ENCODE measurements at regions not wholly inside any gene's neighbourhood (a gene's known extent, or its start where the extent isn't known, plus 50 kb on each side); places are given as distances from the start of the nearest gene placed in this dataset.
"Not testable (repeated sequence)": the region's sequence is repeated elsewhere in the genome, so short reads cannot be mapped to it uniquely, and the experiment has no call there.

GRCh38 chr9:16063241-16063591 lies 510.4 kb downstream of the CCDC171 start:
- no peak for DNase-seq
- no peak for TF ChIP-seq CTCF (IDR thresholded peaks at IDR 0.05; ENCODE audit: unreplicated experiment)
- Mint-ChIP-seq H3K27me3 (ENCODE audit: unreplicated experiment) (no peaks in the 10 kb centered on the region), H3K4me3 (ENCODE audit: low read depth, unreplicated experiment) (peak overlapping the region; percentile 46), H3K4me1 (ENCODE audit: low read depth, unreplicated experiment) (peaks cover 39% of the 10 kb centered on the region), H3K36me3 (ENCODE audit: insufficient read depth, unreplicated experiment) (peaks cover 10% of the 10 kb centered on the region), H3K9me3 (ENCODE audit: low read depth, unreplicated experiment) (no peaks in the 10 kb centered on the region), H3K27ac (ENCODE audit: unreplicated experiment) (peak overlapping the region; percentile 87)
- intact Hi-C loops (cut with micrococcal nuclease; ENCODE audit: unreplicated experiment) = no loop called here
- CTCF ChIA-PET = no interaction called here
- no TSS peak for BruUV-seq (replicated peaks)

GRCh38 chr9:16064771-16065170 lies 511.9 kb downstream of the CCDC171 start:
- no peaks in the 10 kb centered on the region for H3K9me3 Mint-ChIP-seq (ENCODE audit: low read depth, unreplicated experiment)
- peaks cover 35% of the 10 kb centered on the region for H3K4me1 Mint-ChIP-seq (ENCODE audit: low read depth, unreplicated experiment)
- H3K27me3 Mint-ChIP-seq (ENCODE audit: unreplicated experiment) = no peaks in the 10 kb centered on the region
- no peak overlapping the region for H3K4me3 Mint-ChIP-seq (ENCODE audit: low read depth, unreplicated experiment)
- BruUV-seq (replicated peaks) = no TSS peak
- no peak for TF ChIP-seq CTCF (IDR thresholded peaks at IDR 0.05; ENCODE audit: unreplicated experiment)
- H3K27ac Mint-ChIP-seq (ENCODE audit: unreplicated experiment) = no peak overlapping the region
- no peak for DNase-seq
- CTCF ChIA-PET = interaction anchor here (0.9 kb wide), 1 partner anchor 35 kb away, joined by 3 read pairs; no protein-coding TSS in a partner anchor
- H3K36me3 Mint-ChIP-seq (ENCODE audit: insufficient read depth, unreplicated experiment) = peaks cover 7% of the 10 kb centered on the region
- intact Hi-C loops (cut with micrococcal nuclease; ENCODE audit: unreplicated experiment) = no loop called here

GRCh38 chr9:16066201-16066600 lies 513.4 kb downstream of the CCDC171 start:
- H3K27me3 Mint-ChIP-seq (ENCODE audit: unreplicated experiment); CTCF ChIA-PET; intact Hi-C loops (cut with micrococcal nuclease; ENCODE audit: unreplicated experiment); H3K4me3 Mint-ChIP-seq (ENCODE audit: low read depth, unreplicated experiment); BruUV-seq (replicated peaks); H3K36me3 Mint-ChIP-seq (ENCODE audit: insufficient read depth, unreplicated experiment); DNase-seq; H3K9me3 Mint-ChIP-seq (ENCODE audit: low read depth, unreplicated experiment); H3K27ac Mint-ChIP-seq (ENCODE audit: unreplicated experiment): not testable (repeated sequence)
- peaks cover 23% of the 10 kb centered on the region for H3K4me1 Mint-ChIP-seq (ENCODE audit: low read depth, unreplicated experiment)

GRCh38 chr9:16068476-16068875 lies 515.6 kb downstream of the CCDC171 start:
- H3K4me3 Mint-ChIP-seq (ENCODE audit: low read depth, unreplicated experiment) = no peak overlapping the region
- no peak overlapping the region for H3K27ac Mint-ChIP-seq (ENCODE audit: unreplicated experiment)

GRCh38 chr9:16069249-16069648 lies 516.4 kb downstream of the CCDC171 start:
- no peak for DNase-seq
- Mint-ChIP-seq H3K9me3 (ENCODE audit: low read depth, unreplicated experiment) (peaks cover 2% of the 10 kb centered on the region), H3K36me3 (ENCODE audit: insufficient read depth, unreplicated experiment) (no peaks in the 10 kb centered on the region), H3K27ac (ENCODE audit: unreplicated experiment) (no peak overlapping the region), H3K4me1 (ENCODE audit: low read depth, unreplicated experiment) (no peaks in the 10 kb centered on the region), H3K27me3 (ENCODE audit: unreplicated experiment) (no peaks in the 10 kb centered on the region), H3K4me3 (ENCODE audit: low read depth, unreplicated experiment) (no peak overlapping the region)
- TF ChIP-seq CTCF (IDR thresholded peaks at IDR 0.05; ENCODE audit: unreplicated experiment) = no peak
- intact Hi-C loops (cut with micrococcal nuclease; ENCODE audit: unreplicated experiment) = no loop called here
- BruUV-seq (replicated peaks) = no TSS peak
- CTCF ChIA-PET = no interaction called here

More at GRCh38 chr9:16068476-16068875, 515.6 kb downstream of the CCDC171 start:
- BruUV-seq (replicated peaks) = no TSS peak
- no peak for TF ChIP-seq CTCF (IDR thresholded peaks at IDR 0.05; ENCODE audit: unreplicated experiment)
- no peaks in the 10 kb centered on the region for H3K36me3 Mint-ChIP-seq (ENCODE audit: insufficient read depth, unreplicated experiment)
- no peaks in the 10 kb centered on the region for H3K27me3 Mint-ChIP-seq (ENCODE audit: unreplicated experiment)
- intact Hi-C loops (cut with micrococcal nuclease; ENCODE audit: unreplicated experiment) = no loop called here
- peaks cover 5% of the 10 kb centered on the region for H3K4me1 Mint-ChIP-seq (ENCODE audit: low read depth, unreplicated experiment)
- DNase-seq = no peak
- peaks cover 2% of the 10 kb centered on the region for H3K9me3 Mint-ChIP-seq (ENCODE audit: low read depth, unreplicated experiment)
- CTCF ChIA-PET = no interaction called here
